ENCODE measurements at regions not wholly inside any gene's neighbourhood (a gene's known extent, or its start where the extent isn't known, plus 50 kb on each side); places are given as distances from the start of the nearest gene placed in this dataset.

DNA sequence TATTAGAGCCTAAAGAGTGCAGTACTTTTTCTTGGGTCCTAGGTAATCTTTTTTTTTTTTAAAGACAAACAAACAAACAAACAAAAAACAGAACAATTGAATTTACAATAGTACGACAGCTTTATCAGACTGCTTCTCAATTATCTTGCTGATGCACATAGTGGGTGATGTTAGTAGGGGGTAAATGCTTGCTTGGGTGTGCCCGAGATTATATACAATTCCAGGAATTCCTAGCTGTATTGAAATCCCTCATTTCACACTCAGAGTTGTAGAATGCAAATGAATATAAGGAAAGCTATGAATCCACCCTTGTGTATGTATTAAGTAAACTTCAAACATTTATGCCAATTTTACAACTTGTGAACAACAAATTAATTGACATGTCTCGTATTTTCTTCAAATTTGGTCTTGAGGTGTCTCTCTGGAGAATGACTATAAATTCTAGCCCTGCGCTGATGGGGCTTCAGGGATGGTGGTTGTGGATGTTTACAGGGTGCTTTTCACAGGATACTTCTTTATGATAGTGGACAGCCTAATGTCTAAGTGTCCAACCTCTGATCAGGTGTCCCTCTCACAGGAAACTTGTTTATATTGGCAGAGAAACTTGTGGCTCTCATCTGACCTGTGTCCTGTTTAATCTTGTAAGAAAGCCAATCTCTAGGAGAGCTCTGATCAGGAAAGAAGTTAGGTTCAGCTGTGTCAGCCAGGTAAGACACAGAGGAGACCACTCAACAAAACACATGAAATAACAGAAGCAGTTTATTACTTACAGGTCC is 61.9 kb upstream of the SLC39A10 start (continued):
- TF ChIP-seq, protein P1, sequence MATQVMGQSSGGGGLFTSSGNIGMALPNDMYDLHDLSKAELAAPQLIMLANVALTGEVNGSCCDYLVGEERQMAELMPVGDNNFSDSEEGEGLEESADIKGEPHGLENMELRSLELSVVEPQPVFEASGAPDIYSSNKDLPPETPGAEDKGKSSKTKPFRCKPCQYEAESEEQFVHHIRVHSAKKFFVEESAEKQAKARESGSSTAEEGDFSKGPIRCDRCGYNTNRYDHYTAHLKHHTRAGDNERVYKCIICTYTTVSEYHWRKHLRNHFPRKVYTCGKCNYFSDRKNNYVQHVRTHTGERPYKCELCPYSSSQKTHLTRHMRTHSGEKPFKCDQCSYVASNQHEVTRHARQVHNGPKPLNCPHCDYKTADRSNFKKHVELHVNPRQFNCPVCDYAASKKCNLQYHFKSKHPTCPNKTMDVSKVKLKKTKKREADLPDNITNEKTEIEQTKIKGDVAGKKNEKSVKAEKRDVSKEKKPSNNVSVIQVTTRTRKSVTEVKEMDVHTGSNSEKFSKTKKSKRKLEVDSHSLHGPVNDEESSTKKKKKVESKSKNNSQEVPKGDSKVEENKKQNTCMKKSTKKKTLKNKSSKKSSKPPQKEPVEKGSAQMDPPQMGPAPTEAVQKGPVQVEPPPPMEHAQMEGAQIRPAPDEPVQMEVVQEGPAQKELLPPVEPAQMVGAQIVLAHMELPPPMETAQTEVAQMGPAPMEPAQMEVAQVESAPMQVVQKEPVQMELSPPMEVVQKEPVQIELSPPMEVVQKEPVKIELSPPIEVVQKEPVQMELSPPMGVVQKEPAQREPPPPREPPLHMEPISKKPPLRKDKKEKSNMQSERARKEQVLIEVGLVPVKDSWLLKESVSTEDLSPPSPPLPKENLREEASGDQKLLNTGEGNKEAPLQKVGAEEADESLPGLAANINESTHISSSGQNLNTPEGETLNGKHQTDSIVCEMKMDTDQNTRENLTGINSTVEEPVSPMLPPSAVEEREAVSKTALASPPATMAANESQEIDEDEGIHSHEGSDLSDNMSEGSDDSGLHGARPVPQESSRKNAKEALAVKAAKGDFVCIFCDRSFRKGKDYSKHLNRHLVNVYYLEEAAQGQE (IDR thresholded peaks at IDR 0.05; ENCODE audit: low read depth) = no peak
- TF ChIP-seq POLR2A (IDR thresholded peaks at IDR 0.05; ENCODE audit: borderline replicate concordance, extremely low read depth, insufficient read depth, insufficient read length) (no peak), JUND (IDR thresholded peaks at IDR 0.05) (no peak), SIN3A (IDR thresholded peaks at IDR 0.05; ENCODE audit: low read depth) (no peak), MAX (IDR thresholded peaks at IDR 0.05) (no peak), POLR2AphosphoS5 (IDR thresholded peaks at IDR 0.05; ENCODE audit: low read depth, low read length) (no peak), CBX3 (IDR thresholded peaks at IDR 0.05; ENCODE audit: low read depth) (no peak)

DNA sequence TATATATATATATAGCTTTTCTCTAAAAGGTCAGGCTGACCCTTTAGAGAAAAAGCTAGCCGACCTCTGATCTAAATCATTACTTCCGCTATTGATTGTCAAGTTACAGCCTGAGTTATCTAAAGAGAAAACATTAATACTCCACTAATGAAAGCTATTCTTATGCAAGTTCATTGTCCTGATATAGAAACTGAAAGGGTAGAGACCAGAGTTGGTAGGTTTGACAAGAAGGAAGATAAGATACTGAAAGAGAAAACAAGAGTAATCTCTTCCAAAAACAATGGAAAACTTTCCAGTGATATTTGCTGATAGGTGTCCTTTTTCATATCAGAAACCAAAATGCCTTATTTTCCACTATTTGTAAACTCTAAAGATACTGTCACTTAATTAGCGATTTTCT is 62.8 kb upstream of the SLC39A10 start:
- no peaks in the 10 kb centered on the region for H3K27me3 ChIP-seq (ENCODE audit: insufficient read depth, low read length)
- CTCF ChIA-PET = no interaction called here
- no TSS peak for BruUV-seq (replicated peaks)
- no peaks in the 10 kb centered on the region for H3K79me2 ChIP-seq (ENCODE audit: insufficient read depth, low read length)
- H3K36me3 ChIP-seq (ENCODE audit: control insufficient read depth in 1 of 2, insufficient read depth in 2 of 2, low read length in 2 of 2) = no peaks in the 10 kb centered on the region
- intact Hi-C loops (cut with micrococcal nuclease) = no loop called here
- no peak overlapping the region for H2AFZ ChIP-seq (ENCODE audit: low read depth, low read length, poor library complexity, severe bottlenecking)
- no peak overlapping the region for H3K9ac ChIP-seq (ENCODE audit: low read length)
- RAD21 ChIA-PET (ENCODE audit: low non-redundant PET in 1 of 2, low total read pairs in 2 of 2, uncharacterized antibody in 2 of 2, unreplicated experiment in 2 of 2) = no interaction called here
- H3K9me3 ChIP-seq (ENCODE audit: control insufficient read depth in 1 of 2, insufficient read depth in 1 of 2, low read depth in 1 of 2, low read length in 2 of 2) = no peaks in the 10 kb centered on the region
- H3K4me2 ChIP-seq (ENCODE audit: low read length) = no peak overlapping the region
- ATAC-seq (no peak), DNase-seq (ENCODE audit: low read depth, low spot score) (no peak)
- no peak overlapping the region for H3K4me3 ChIP-seq (replicated peaks in 1 of 2; ENCODE audit: low read depth in 1 of 2, low read length in 2 of 2)
- H3K9me2 ChIP-seq (ENCODE audit: insufficient read depth) = no peaks in the 10 kb centered on the region
- H4K20me1 ChIP-seq (ENCODE audit: insufficient read depth) = no peaks in the 10 kb centered on the region
- no peak overlapping the region for H3K27ac ChIP-seq (ENCODE audit: low read depth, low read length)
- H3K4me1 ChIP-seq (ENCODE audit: control insufficient read depth in 1 of 2, insufficient read depth in 2 of 2, low read length in 2 of 2) = no peaks in the 10 kb centered on the region
- POLR2A ChIA-PET = no interaction called here
- TF ChIP-seq SIN3A (IDR thresholded peaks at IDR 0.05; ENCODE audit: low read depth) = no peak
- no peak for TF ChIP-seq ZNF274 (IDR thresholded peaks at IDR 0.05; ENCODE audit: low read depth, low read length)
- TF ChIP-seq CTCF (IDR thresholded peaks at IDR 0.05 in 2 of 3, conservative IDR thresholded peaks at IDR 0.05 in 1 of 3; ENCODE audit: borderline replicate concordance in 1 of 3, insufficient read depth in 1 of 3, low read depth in 2 of 3, low read length in 2 of 3) = no peak
- TF ChIP-seq EZH2phosphoT487 (IDR thresholded peaks at IDR 0.05; ENCODE audit: borderline replicate concordance) = no peak
- no peak for TF ChIP-seq SP1 (IDR thresholded peaks at IDR 0.05; ENCODE audit: low read depth)
- no peak for TF ChIP-seq ZBTB33 (IDR thresholded peaks at IDR 0.05; ENCODE audit: extremely low read depth, insufficient replicate concordance, low read length)
- TF ChIP-seq CEBPB (IDR thresholded peaks at IDR 0.05; ENCODE audit: low read depth) = no peak
- TF ChIP-seq ZFX (IDR thresholded peaks at IDR 0.05) = no peak
- no peak for TF ChIP-seq RAD21 (IDR thresholded peaks at IDR 0.05; ENCODE audit: low read depth)
- TF ChIP-seq YY1 (IDR thresholded peaks at IDR 0.05; ENCODE audit: extremely low read depth, insufficient replicate concordance, low read depth, low read length) = no peak
- no peak for TF ChIP-seq EZH2 (IDR thresholded peaks at IDR 0.05)

Measured in HCT116 (cell line).